ENCODE measurements at regions not wholly inside any gene's neighbourhood (a gene's known extent, or its start where the extent isn't known, plus 50 kb on each side); places are given as distances from the start of the nearest gene placed in this dataset.

DNA sequence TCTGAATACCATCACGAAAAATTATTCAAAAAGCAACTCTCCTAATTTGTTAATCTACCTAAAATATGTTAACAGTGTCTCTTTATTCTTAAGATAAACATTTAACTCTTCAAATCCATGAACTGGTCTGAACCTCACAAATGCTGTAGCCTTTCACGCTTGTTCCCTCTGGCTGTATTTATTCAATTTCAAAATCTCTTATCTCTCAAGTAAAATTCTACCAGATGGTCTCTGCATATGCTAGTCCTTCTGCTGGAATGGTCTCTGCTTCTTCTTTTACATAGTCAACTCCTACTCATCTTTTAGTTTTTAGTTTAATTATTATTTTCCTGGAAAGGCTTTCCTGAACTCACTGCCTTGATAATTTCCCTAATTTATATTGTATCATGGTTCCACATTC is 232.9 kb upstream of the PCDH20 start:
- TF ChIP-seq, protein P1, sequence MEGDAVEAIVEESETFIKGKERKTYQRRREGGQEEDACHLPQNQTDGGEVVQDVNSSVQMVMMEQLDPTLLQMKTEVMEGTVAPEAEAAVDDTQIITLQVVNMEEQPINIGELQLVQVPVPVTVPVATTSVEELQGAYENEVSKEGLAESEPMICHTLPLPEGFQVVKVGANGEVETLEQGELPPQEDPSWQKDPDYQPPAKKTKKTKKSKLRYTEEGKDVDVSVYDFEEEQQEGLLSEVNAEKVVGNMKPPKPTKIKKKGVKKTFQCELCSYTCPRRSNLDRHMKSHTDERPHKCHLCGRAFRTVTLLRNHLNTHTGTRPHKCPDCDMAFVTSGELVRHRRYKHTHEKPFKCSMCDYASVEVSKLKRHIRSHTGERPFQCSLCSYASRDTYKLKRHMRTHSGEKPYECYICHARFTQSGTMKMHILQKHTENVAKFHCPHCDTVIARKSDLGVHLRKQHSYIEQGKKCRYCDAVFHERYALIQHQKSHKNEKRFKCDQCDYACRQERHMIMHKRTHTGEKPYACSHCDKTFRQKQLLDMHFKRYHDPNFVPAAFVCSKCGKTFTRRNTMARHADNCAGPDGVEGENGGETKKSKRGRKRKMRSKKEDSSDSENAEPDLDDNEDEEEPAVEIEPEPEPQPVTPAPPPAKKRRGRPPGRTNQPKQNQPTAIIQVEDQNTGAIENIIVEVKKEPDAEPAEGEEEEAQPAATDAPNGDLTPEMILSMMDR (IDR thresholded peaks at IDR 0.05; ENCODE audit: low read depth, low read length) = no peak
- Histone ChIP-seq H3K4me1 (no peaks in the 10 kb centered on the region), H3K9me3 (no peaks in the 10 kb centered on the region), H3K4me3 (ENCODE audit: low read depth, low read length) (no peak overlapping the region), H3K27me3 (no peaks in the 10 kb centered on the region), H3K36me3 (no peaks in the 10 kb centered on the region)
- DNase-seq = no peak

DNA sequence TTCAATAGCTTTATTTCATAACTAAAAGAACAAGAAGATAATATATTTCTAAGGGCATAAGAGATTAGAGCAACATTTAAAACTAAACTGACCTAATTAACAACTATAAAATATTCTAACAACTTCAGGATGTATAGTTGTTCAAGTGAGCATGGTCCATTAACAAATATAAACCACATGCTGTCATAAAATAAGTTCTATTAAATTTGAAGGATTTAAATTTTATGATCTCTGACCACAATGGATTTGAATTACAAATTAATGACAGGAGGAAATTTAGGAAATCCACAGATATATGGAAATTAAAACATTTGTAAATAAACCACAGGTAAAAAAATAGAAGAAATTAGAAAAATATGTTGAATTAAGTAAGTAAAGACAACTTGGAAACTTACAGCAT is 196.5 kb upstream of the PCDH20 start:
- Histone ChIP-seq H3K36me3 (no peaks in the 10 kb centered on the region), H3K4me1 (no peaks in the 10 kb centered on the region), H3K27me3 (no peaks in the 10 kb centered on the region), H3K4me3 (ENCODE audit: low read depth, low read length) (no peak overlapping the region), H3K9me3 (no peaks in the 10 kb centered on the region)
- no peak for DNase-seq
- TF ChIP-seq, protein P1 (IDR thresholded peaks at IDR 0.05; ENCODE audit: low read depth, low read length) = no peak

DNA sequence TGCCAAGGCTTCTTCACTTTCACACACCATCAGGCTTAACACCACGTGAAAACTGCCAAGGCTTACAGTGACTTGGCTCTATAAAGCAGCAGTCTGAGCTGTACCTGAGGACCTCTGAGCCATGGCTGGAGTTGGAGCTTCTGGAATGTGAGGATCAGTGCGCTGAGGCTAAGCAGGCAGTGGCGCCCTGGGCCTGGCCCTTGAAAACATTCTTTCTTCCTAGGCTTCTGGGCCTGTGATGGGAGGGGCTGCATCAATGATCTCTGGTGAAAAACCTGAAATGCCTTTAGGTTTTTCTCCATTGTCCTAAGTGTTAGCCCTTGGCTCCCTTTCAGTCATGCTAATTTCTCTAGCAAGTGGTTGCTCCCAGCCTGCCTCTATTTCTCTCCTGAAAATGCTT is 192.5 kb upstream of the PCDH20 start:
- H3K9me3 ChIP-seq = no peaks in the 10 kb centered on the region
- no peaks in the 10 kb centered on the region for H3K36me3 ChIP-seq
- H3K27me3 ChIP-seq = no peaks in the 10 kb centered on the region
- H3K4me1 ChIP-seq = no peaks in the 10 kb centered on the region; the same call in 1 of the 2 replicates
- no peak for DNase-seq
- TF ChIP-seq, protein P1 (IDR thresholded peaks at IDR 0.05; ENCODE audit: low read depth, low read length) = no peak
- H3K4me3 ChIP-seq (ENCODE audit: low read depth, low read length) = no peak overlapping the region

DNA sequence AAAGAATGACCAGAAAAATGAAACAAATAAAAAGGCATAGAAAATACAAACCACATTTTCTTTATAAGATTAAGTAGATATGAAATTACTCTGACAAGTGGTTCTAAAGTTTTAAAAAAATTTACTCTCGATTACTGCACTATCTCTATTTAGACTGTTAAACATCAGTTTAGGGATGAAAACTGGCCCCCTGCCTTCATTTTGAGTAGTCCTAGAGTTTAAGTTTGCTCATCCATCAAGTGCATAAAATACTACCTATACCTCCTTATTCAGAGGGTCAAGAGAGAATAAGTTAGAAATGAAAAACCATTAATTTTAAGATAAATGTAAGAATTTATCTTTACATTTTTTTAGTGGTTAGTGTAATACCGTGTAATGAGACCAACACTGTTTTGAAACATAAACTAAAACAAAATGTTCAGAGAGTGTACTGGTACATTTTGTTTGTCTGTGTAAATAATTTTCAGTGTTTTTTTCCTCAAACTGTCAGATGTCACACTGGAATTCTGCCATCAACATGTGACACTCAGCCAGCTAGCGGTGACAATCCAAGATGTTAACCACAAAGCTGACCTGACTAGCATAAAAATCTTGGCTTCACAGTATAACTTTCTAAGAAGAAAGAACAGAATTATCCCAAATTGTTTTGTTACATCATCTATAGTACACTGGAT is 184.8 kb upstream of the PCDH20 start:
- no peaks in the 10 kb centered on the region for H3K9me3 ChIP-seq
- H3K27me3 ChIP-seq = no peaks in the 10 kb centered on the region
- DNase-seq = no peak
- TF ChIP-seq, protein P1 (IDR thresholded peaks at IDR 0.05; ENCODE audit: low read depth, low read length) = no peak
- no peaks in the 10 kb centered on the region for H3K4me1 ChIP-seq
- no peak overlapping the region for H3K4me3 ChIP-seq (ENCODE audit: low read depth, low read length)
- no peaks in the 10 kb centered on the region for H3K36me3 ChIP-seq

DNA sequence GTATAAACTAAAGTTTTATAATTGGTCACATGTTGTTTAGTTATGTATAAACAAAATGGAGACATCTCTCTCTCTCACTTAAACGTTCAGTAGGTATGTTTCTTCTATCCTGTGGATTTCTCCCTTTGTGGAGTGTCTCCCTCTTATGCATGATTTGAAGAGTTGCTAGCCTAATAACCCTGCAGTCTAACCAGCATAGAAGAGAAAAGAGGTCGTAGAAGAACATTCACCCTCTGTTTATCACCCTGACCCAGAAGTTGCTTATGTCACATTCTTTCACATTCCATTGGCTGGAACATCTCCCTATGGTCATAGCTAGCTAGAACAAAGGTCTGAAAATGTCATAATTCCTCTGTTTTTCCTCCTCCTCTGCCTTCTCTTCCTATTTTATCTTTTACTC is 176.8 kb upstream of the PCDH20 start:
- TF ChIP-seq, protein P1 (IDR thresholded peaks at IDR 0.05; ENCODE audit: low read depth, low read length) = no peak
- Histone ChIP-seq H3K27me3 (no peaks in the 10 kb centered on the region), H3K4me1 (peaks cover 7% of the 10 kb centered on the region), H3K4me3 (ENCODE audit: low read depth, low read length) (no peak overlapping the region), H3K9me3 (no peaks in the 10 kb centered on the region), H3K36me3 (no peaks in the 10 kb centered on the region)
- DNase-seq = no peak

DNA sequence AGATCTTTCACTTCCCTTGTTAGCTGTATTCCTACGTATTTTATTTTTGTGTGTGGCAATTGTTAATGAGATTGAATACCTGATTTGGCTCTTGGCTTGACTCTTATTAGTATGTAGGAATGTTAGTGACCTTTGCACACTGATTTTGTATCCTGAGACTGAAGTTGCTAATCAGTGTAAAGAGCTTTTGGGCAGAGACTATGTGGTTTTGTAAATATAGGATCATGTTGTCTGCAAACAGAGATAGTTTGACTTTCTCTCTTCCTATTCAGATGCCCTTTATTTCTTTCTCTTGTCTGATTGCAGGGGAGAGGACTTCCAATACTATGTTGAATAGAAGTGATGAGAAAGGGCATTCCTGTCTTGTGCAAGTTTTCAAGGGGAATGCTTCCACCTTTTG is 160.3 kb upstream of the PCDH20 start:
- Histone ChIP-seq H3K4me1 (no peaks in the 10 kb centered on the region), H3K36me3 (no peaks in the 10 kb centered on the region)
- TF ChIP-seq, protein P1 (IDR thresholded peaks at IDR 0.05; ENCODE audit: low read depth, low read length) = no peak

More for the DNA sequence above, 160.3 kb upstream of the PCDH20 start:
- Histone ChIP-seq H3K9me3 (no peaks in the 10 kb centered on the region), H3K4me3 (ENCODE audit: low read depth, low read length) (no peak overlapping the region), H3K27me3 (no peaks in the 10 kb centered on the region)
- no peak for DNase-seq

Data from BE2C (cell line).